SK-N-SH (cell line): ENCODE measurements at regions not wholly inside any gene's neighbourhood (a gene's known extent, or its start where the extent isn't known, plus 50 kb on each side); places are given as distances from the start of the nearest gene placed in this dataset.

Source experiments
- CTCF ChIA-PET: fragments of 300-600, 350-600 bp; formaldehyde crosslinking; extraction: SDS; loops from one replicate; lab custom pipeline; 2021; lab: Yijun Ruan, JAX
- POLR2A ChIA-PET: fragments of 350-600 bp; sonication (Branson Sonifier 250); formaldehyde crosslinking; extraction: SDS; loops from one replicate; lab custom pipeline; 2020; ENCODE audit warnings: antibody characterized with exemption, inconsistent platforms; lab: Yijun Ruan, JAX
- DNase-seq: peaks from one replicate; pipeline ENCODE4 v3.0.0; 2012
- H2AFZ ChIP-seq: fragments of 200-600 bp; sonication (generic); 2 replicates; pipeline ENCODE4 v1.8.1; 2016; ENCODE audit warnings: antibody characterized with exemption, mild to moderate bottlenecking, low read depth
- H3F3A ChIP-seq: fragments of 200-600 bp; sonication (generic); replicated peaks from 2 replicates; pipeline ENCODE3; 2016; ENCODE audit warnings: antibody characterized with exemption, mild to moderate bottlenecking; ENCODE audit not compliant: insufficient read depth
- H3K27ac ChIP-seq, 2 experiments: fragments of 200-500 bp in 1 of 2; fragments of 200-600 bp in 1 of 2; sonication (Bioruptor generic) in 1 of 2; sonication (generic), shearing (Covaris generic) in 1 of 2; 2 replicates each; pipeline versions ENCODE4 v1.5.1 to v1.6.1; 2014 to 2016; ENCODE audit warnings: low read depth in 2 of 2, inconsistent platforms in 1 of 2, low read length in 1 of 2, mild to moderate bottlenecking in 1 of 2, mixed read lengths in 1 of 2
- H3K27me3 ChIP-seq: fragments of 200-600 bp; sonication (generic), shearing (Covaris generic); 2 replicates; pipeline ENCODE4 v1.6.1; 2016; ENCODE audit warnings: mixed run types; ENCODE audit not compliant: insufficient read depth
- H3K36me3 ChIP-seq, 2 experiments: fragments of 200-500 bp in 1 of 2; fragments of 200-600 bp in 1 of 2; sonication (Bioruptor generic) in 1 of 2; sonication (generic) in 1 of 2; replicated peaks in 1 of 2; 2 replicates each; pipeline versions ENCODE3 to v1.5.1; 2014 to 2016; ENCODE audit warnings: low read length in 1 of 2, mild to moderate bottlenecking in 1 of 2; ENCODE audit not compliant: insufficient read depth in 2 of 2, control insufficient read depth in 1 of 2
- H3K4me1 ChIP-seq, 2 experiments: fragments of 200-500 bp in 1 of 2; fragments of 200-600 bp in 1 of 2; sonication (Bioruptor generic) in 1 of 2; sonication (generic), shearing (Covaris generic) in 1 of 2; 2 replicates each; pipeline versions ENCODE4 v1.5.1 to v1.6.1; 2014 to 2016; ENCODE audit warnings: low read depth in 1 of 2, low read length in 1 of 2, mixed run types in 1 of 2; ENCODE audit not compliant: insufficient read depth in 2 of 2, control insufficient read depth in 1 of 2
- H3K4me2 ChIP-seq: fragments of 200-600 bp; sonication (generic), shearing (Covaris generic); 2 replicates; pipeline ENCODE4 v1.6.1; 2017; ENCODE audit warnings: mixed run types
- H3K4me3 ChIP-seq, 2 experiments: fragments of 200-500 bp in 1 of 2; fragments of 200-600 bp in 1 of 2; sonication (Bioruptor generic) in 1 of 2; sonication (generic), shearing (Covaris generic) in 1 of 2; 2 replicates each; pipeline versions ENCODE4 v1.5.1 to v1.8.1; 2014 to 2016; ENCODE audit warnings: low read depth in 2 of 2, inconsistent platforms in 1 of 2, low read length in 1 of 2, mild to moderate bottlenecking in 1 of 2, mixed read lengths in 1 of 2, moderate library complexity in 1 of 2
- H3K79me2 ChIP-seq: fragments of 200-600 bp; sonication (generic); 2 replicates; pipeline ENCODE4 v1.8.1; 2017; ENCODE audit warnings: mild to moderate bottlenecking; ENCODE audit not compliant: insufficient read depth
- H3K9ac ChIP-seq: fragments of 200-600 bp; sonication (generic); 2 replicates; pipeline ENCODE4 v1.6.1; 2017; ENCODE audit warnings: mixed run types
- H3K9me2 ChIP-seq: fragments of 200-600 bp; sonication (generic); 2 replicates; pipeline ENCODE4 v1.6.1; 2017; ENCODE audit warnings: mixed run types
- H3K9me3 ChIP-seq: fragments of 200-600 bp; sonication (generic); 2 replicates; pipeline ENCODE4 v1.6.1; 2017; ENCODE audit warnings: mixed run types, mild to moderate bottlenecking, moderate library complexity
- H4K20me1 ChIP-seq: fragments of 200-600 bp; sonication (generic); 2 replicates; pipeline ENCODE4 v1.6.1; 2017; ENCODE audit warnings: mild to moderate bottlenecking, mixed run types; ENCODE audit not compliant: insufficient read depth
- CHD2 ChIP-seq: fragments of 150-350 bp; IDR thresholded peaks from 2 replicates; pipeline ENCODE4 v1.6.1; 2018; ENCODE audit warnings: low read length; ENCODE audit not compliant: partially characterized antibody
- CTCF ChIP-seq: fragments of 200-600 bp; sonication (generic); IDR thresholded peaks from 2 replicates; pipeline ENCODE4 v1.6.1; 2017; ENCODE audit warnings: antibody characterized with exemption, mild to moderate bottlenecking, moderate library complexity
- EZH2phosphoT487 ChIP-seq: fragments of 200-600 bp; sonication (generic); IDR thresholded peaks from 2 replicates; pipeline ENCODE4 v1.6.1; 2017; ENCODE audit warnings: low read depth, mixed run types, mild to moderate bottlenecking, antibody characterized with exemption, moderate library complexity, borderline replicate concordance
- FOSL2 ChIP-seq: IDR thresholded peaks from 2 replicates; pipeline ENCODE4 v1.4.0; 2012; ENCODE audit warnings: low read depth, mild to moderate bottlenecking, moderate library complexity, borderline replicate concordance
- FOXM1 ChIP-seq: IDR thresholded peaks from 2 replicates; pipeline ENCODE4 v1.4.0; 2012; ENCODE audit warnings: low read depth, mild to moderate bottlenecking
- GATA2 ChIP-seq: sonication (generic); formaldehyde crosslinking; IDR thresholded peaks from 2 replicates; pipeline ENCODE4 v1.5.0; 2020; ENCODE audit warnings: mild to moderate bottlenecking, missing genetic modification reagents
- JUND ChIP-seq: IDR thresholded peaks from 2 replicates; pipeline ENCODE4 v1.4.0; 2012
- MAX ChIP-seq: IDR thresholded peaks from 2 replicates; pipeline ENCODE4 v1.4.0; 2012; ENCODE audit warnings: low read depth
- NFIC ChIP-seq: IDR thresholded peaks from 2 replicates; pipeline ENCODE4 v1.4.0; 2012; ENCODE audit warnings: borderline replicate concordance
- NRF1 ChIP-seq: IDR thresholded peaks from 2 replicates; pipeline ENCODE4 v1.6.1; 2012; ENCODE audit warnings: low read depth, mild to moderate bottlenecking, low read length
- RXRA ChIP-seq: IDR thresholded peaks from 2 replicates; pipeline ENCODE4 v1.4.0; 2012; ENCODE audit warnings: low read depth, mild to moderate bottlenecking, borderline replicate concordance
- SIN3A ChIP-seq: IDR thresholded peaks from 2 replicates; pipeline ENCODE4 v1.6.1; 2012; ENCODE audit warnings: low read depth, mild to moderate bottlenecking, low read length, moderate library complexity, borderline replicate concordance
- TEAD4 ChIP-seq: IDR thresholded peaks from 2 replicates; pipeline ENCODE4 v1.4.0; 2012; ENCODE audit warnings: mild to moderate bottlenecking, borderline replicate concordance; ENCODE audit not compliant: insufficient read depth
- USF2 ChIP-seq: fragments of 150-350 bp; IDR thresholded peaks from 2 replicates; pipeline ENCODE4 v1.6.1; 2017; ENCODE audit warnings: antibody characterized with exemption, low read length, low read depth, borderline replicate concordance
- YY1 ChIP-seq: IDR thresholded peaks from 2 replicates; pipeline ENCODE4 v1.4.0; 2012; ENCODE audit warnings: low read depth, mild to moderate bottlenecking
- ZBTB33 ChIP-seq: IDR thresholded peaks from 2 replicates; pipeline ENCODE4 v1.4.0; 2012; ENCODE audit warnings: low read depth, borderline replicate concordance
- WGBS: methylation state at CpG from one replicate; pipeline ENCODE4 v1.1.6; 2017; ENCODE audit warnings: low lambda C conversion rate; 5-methylcytosine and 5-hydroxymethylcytosine counted together

- TF ChIP-seq TEAD4 (no peak), NRF1 (no peak), NFIC (no peak), ZBTB33 (no peak), FOXM1 (no peak), JUND (no peak)
Observed at GRCh38 chr3:59688636-59689035, 638.8 kb upstream of the CFAP20DC start (continued).

GRCh38 chr3:59685432-59685831 is 635.6 kb upstream of the CFAP20DC start:
- no peaks in the 10 kb centered on the region for H3K9me2 ChIP-seq
- no peak overlapping the region for H3K4me3 ChIP-seq
- H2AFZ ChIP-seq: no peak overlapping the region
- CTCF ChIA-PET: no interaction called here
- POLR2A ChIA-PET: no interaction called here
- no peak overlapping the region for H3K27ac ChIP-seq
- TF ChIP-seq GATA2 (no peak), FOSL2 (no peak), FOXM1 (no peak), USF2 (no peak), YY1 (no peak), SIN3A (no peak), CTCF (no peak), MAX (no peak), RXRA (no peak), CHD2 (no peak), EZH2phosphoT487 (no peak), ZBTB33 (no peak), NFIC (no peak), JUND (no peak)
- no peaks in the 10 kb centered on the region for H3K9me3 ChIP-seq
- H3K27me3 ChIP-seq: no peaks in the 10 kb centered on the region
- DNase-seq: no peak
- no peak overlapping the region for H3K4me2 ChIP-seq
- no peaks in the 10 kb centered on the region for H3K79me2 ChIP-seq
- no peaks in the 10 kb centered on the region for H3K36me3 ChIP-seq
- no peaks in the 10 kb centered on the region for H3F3A ChIP-seq
- no peaks in the 10 kb centered on the region for H4K20me1 ChIP-seq
- no peak overlapping the region for H3K9ac ChIP-seq
- no peaks in the 10 kb centered on the region for H3K4me1 ChIP-seq
- WGBS: 45% methylated on average over 3 of the region's 3 CpGs
